Neural cell (in vitro differentiated cells): ENCODE measurements at regions not wholly inside any gene's neighbourhood (a gene's known extent, or its start where the extent isn't known, plus 50 kb on each side); places are given as distances from the start of the nearest gene placed in this dataset.

Source experiments
- RAD21 ChIP-seq: fragments of 450-650 bp; conservative IDR thresholded peaks from 2 replicates; pipeline ENCODE4 v1.6.1; 2014; ENCODE audit warnings: antibody characterized with exemption, mild to moderate bottlenecking, moderate library complexity
- TF ChIP-seq, protein P1 (sequence below): fragments of 450-650 bp; IDR thresholded peaks from 2 replicates; pipeline ENCODE4 v1.5.1; 2014; ENCODE audit warnings: antibody characterized with exemption, mild to moderate bottlenecking, moderate library complexity; ENCODE audit not compliant: poor library complexity, severe bottlenecking

GRCh38 chr11:134759274-134759673 is 347.2 kb upstream of the B3GAT1 start:
- TF ChIP-seq RAD21 = no peak
- TF ChIP-seq, protein P1, sequence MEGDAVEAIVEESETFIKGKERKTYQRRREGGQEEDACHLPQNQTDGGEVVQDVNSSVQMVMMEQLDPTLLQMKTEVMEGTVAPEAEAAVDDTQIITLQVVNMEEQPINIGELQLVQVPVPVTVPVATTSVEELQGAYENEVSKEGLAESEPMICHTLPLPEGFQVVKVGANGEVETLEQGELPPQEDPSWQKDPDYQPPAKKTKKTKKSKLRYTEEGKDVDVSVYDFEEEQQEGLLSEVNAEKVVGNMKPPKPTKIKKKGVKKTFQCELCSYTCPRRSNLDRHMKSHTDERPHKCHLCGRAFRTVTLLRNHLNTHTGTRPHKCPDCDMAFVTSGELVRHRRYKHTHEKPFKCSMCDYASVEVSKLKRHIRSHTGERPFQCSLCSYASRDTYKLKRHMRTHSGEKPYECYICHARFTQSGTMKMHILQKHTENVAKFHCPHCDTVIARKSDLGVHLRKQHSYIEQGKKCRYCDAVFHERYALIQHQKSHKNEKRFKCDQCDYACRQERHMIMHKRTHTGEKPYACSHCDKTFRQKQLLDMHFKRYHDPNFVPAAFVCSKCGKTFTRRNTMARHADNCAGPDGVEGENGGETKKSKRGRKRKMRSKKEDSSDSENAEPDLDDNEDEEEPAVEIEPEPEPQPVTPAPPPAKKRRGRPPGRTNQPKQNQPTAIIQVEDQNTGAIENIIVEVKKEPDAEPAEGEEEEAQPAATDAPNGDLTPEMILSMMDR = no peak
